HepG2 (cell line): ENCODE measurements at regions not wholly inside any gene's neighbourhood (a gene's known extent, or its start where the extent isn't known, plus 50 kb on each side); places are given as distances from the start of the nearest gene placed in this dataset.
A peak's percentile ranks its signal among the peaks of the same experiment; 100 is the strongest.

Source experiments
- ATAC-seq: fragments of 200-7000 bp; cut with Tn5 transposase; 3 replicates; pipeline ENCODE4 v1.9.1; 2020; ENCODE audit warnings: mild to moderate bottlenecking, moderate library complexity
- BruUV-seq: library from RNA; stranded (reverse); fragments of 400-500 nt; replicated peaks from 2 replicates; lab custom pipeline; 2021; lab: Mats Ljungman, UMichigan
- CTCF ChIA-PET: fragments of 300-600 bp; formaldehyde crosslinking; extraction: SDS; loops from one replicate; lab custom pipeline; 2021; ENCODE audit warnings: low total read pairs, inconsistent platforms, low intra/inter-chr PET ratio; lab: Yijun Ruan, JAX
- POLR2A ChIA-PET: fragments of 350-600 bp; sonication (Branson Sonifier 250); formaldehyde crosslinking; loops from one replicate; lab custom pipeline; 2020; ENCODE audit warnings: antibody characterized with exemption, inconsistent platforms; lab: Yijun Ruan, JAX
- DNase-seq: peaks from one replicate; pipeline ENCODE4 v3.0.0-alpha.2; 2015; ENCODE audit warnings: low spot score
- FAIRE-seq: peaks from 3 replicates; lab custom pipeline; 2011; peaks lifted over from hg19 to GRCh38; lab: Jason Lieb, UNC
- H2AFZ ChIP-seq: one replicate; pipeline ENCODE4 v1.6.1; 2011; ENCODE audit warnings: low read length, inconsistent platforms
- H3K27ac ChIP-seq: fragments of 300-600 bp; 3 replicates; pipeline ENCODE4 v1.8.0; 2011; ENCODE audit warnings: mixed run types, mild to moderate bottlenecking, mixed read lengths, low read length, inconsistent platforms; ENCODE audit not compliant: insufficient read depth; ENCODE audit errors: extremely low read length
- H3K27me3 ChIP-seq, 2 experiments: fragments of 200-600 bp in 1 of 2; 2 replicates in 1 of 2; 3 replicates in 1 of 2; pipeline versions ENCODE4 v1.6.0 to v1.8.0; 2011; ENCODE audit warnings: low read length in 2 of 2, mild to moderate bottlenecking in 2 of 2, moderate library complexity in 2 of 2, inconsistent platforms in 1 of 2; ENCODE audit not compliant: insufficient read depth in 2 of 2, control insufficient read depth in 1 of 2
- H3K36me3 ChIP-seq, 2 experiments: fragments of 200-600 bp in 1 of 2; replicated peaks in 1 of 2; 2 replicates in 1 of 2; 3 replicates in 1 of 2; pipeline versions ENCODE4 v1.5.1 to v1.8.0; 2011; ENCODE audit warnings: low read length in 2 of 2, inconsistent platforms in 1 of 2; ENCODE audit not compliant: insufficient read depth in 2 of 2, control insufficient read depth in 1 of 2
- H3K4me1 ChIP-seq: 2 replicates; pipeline ENCODE4 v1.5.1; 2012; ENCODE audit warnings: low read length, inconsistent platforms; ENCODE audit not compliant: insufficient read depth
- H3K4me2 ChIP-seq: 2 replicates; pipeline ENCODE4 v1.6.0; 2011; ENCODE audit warnings: low read depth, low read length, inconsistent platforms
- H3K4me3 ChIP-seq, 3 experiments: fragments of 200-600 bp in 1 of 3; sonication (generic), shearing (Covaris generic) in 1 of 3; replicated peaks in 1 of 3; 2 replicates each; pipeline ENCODE4 v1.5.1; 2011 to 2016; ENCODE audit warnings: low read length in 3 of 3, inconsistent platforms in 2 of 3, low read depth in 2 of 3, mild to moderate bottlenecking in 2 of 3, control low read depth in 1 of 3, mixed read lengths in 1 of 3; ENCODE audit not compliant: insufficient read depth in 1 of 3
- H3K79me2 ChIP-seq: one replicate; pipeline ENCODE4 v1.6.1; 2011; ENCODE audit warnings: low read length, inconsistent platforms; ENCODE audit not compliant: insufficient read depth
- H3K9ac ChIP-seq: 2 replicates; pipeline ENCODE4 v1.6.0; 2011; ENCODE audit warnings: mild to moderate bottlenecking, low read depth, low read length, inconsistent platforms; ENCODE audit not compliant: insufficient read depth
- H3K9me3 ChIP-seq: 2 replicates; pipeline ENCODE4 v1.5.1; 2012; ENCODE audit warnings: mild to moderate bottlenecking, low read length
- H4K20me1 ChIP-seq: 2 replicates; pipeline ENCODE4 v1.6.0; 2011; ENCODE audit warnings: inconsistent platforms, mild to moderate bottlenecking, low read length, moderate library complexity; ENCODE audit not compliant: insufficient read depth
- AHR ChIP-seq: IDR thresholded peaks from 2 replicates; pipeline ENCODE4 v1.6.1; 2018; ENCODE audit warnings: missing genetic modification reagents, missing compliant biosample characterization
- DR1 ChIP-seq: sonication (generic); formaldehyde crosslinking; IDR thresholded peaks from 2 replicates; pipeline ENCODE4 v1.8.0; 2021; ENCODE audit warnings: mild to moderate bottlenecking, missing genetic modification reagents, inconsistent platforms
- FOXA3 ChIP-seq: IDR thresholded peaks from 2 replicates; pipeline ENCODE4 v1.6.1; 2016; ENCODE audit warnings: missing genetic modification reagents, missing compliant biosample characterization
- HCFC1 ChIP-seq: fragments of 150-350 bp; IDR thresholded peaks from 2 replicates; pipeline ENCODE4 v1.6.1; 2014; ENCODE audit warnings: low read depth, low read length
- KMT2B ChIP-seq: IDR thresholded peaks from 2 replicates; pipeline ENCODE4 v1.6.1; 2016; ENCODE audit warnings: missing genetic modification reagents, missing compliant biosample characterization
- MED13 ChIP-seq: sonication (generic); formaldehyde crosslinking; IDR thresholded peaks from 2 replicates; pipeline ENCODE4 v1.5.0; 2020; ENCODE audit warnings: missing genetic modification reagents
- NRL ChIP-seq: sonication (generic); formaldehyde crosslinking; IDR thresholded peaks from 2 replicates; pipeline ENCODE4 v1.5.0; 2020; ENCODE audit warnings: missing genetic modification reagents, mild to moderate bottlenecking, moderate library complexity, borderline replicate concordance
- RBM22 ChIP-seq: fragments of 200-400 bp; formaldehyde crosslinking; optimal IDR thresholded peaks from 2 replicates; pipeline ENCODE3; 2017; ENCODE audit warnings: mild to moderate bottlenecking, low read length, moderate library complexity
- RXRA ChIP-seq: sonication (generic); formaldehyde crosslinking; IDR thresholded peaks from 2 replicates; pipeline ENCODE4 v1.5.1; 2020; ENCODE audit warnings: missing genetic modification reagents
- SALL1 ChIP-seq: sonication (generic); formaldehyde crosslinking; IDR thresholded peaks from 2 replicates; pipeline ENCODE4 v1.8.0; 2022; ENCODE audit warnings: mild to moderate bottlenecking, missing genetic modification reagents
- SMAD1 ChIP-seq: sonication (generic); formaldehyde crosslinking; IDR thresholded peaks from 2 replicates; pipeline ENCODE4 v1.4.0; 2020; ENCODE audit warnings: missing genetic modification reagents, low read depth, mild to moderate bottlenecking, borderline replicate concordance
- TAF15 ChIP-seq: fragments of 200-400 bp; formaldehyde crosslinking; IDR thresholded peaks from one replicate; pipeline ENCODE4 v1.6.1; 2018; ENCODE audit warnings: mild to moderate bottlenecking, low read depth, low read length; ENCODE audit not compliant: poor library complexity, severe bottlenecking
- ZBTB38 ChIP-seq: sonication (generic); formaldehyde crosslinking; IDR thresholded peaks from 2 replicates; pipeline ENCODE4 v1.5.1; 2020; ENCODE audit warnings: mild to moderate bottlenecking, missing genetic modification reagents
- ZNF350 ChIP-seq: sonication (generic); formaldehyde crosslinking; IDR thresholded peaks from 2 replicates; pipeline ENCODE4 v1.4.0; 2020; ENCODE audit warnings: mild to moderate bottlenecking, low read depth, missing genetic modification reagents, borderline replicate concordance
- WGBS: methylation state at CpG from one replicate; pipeline ENCODE4 v1.1.6; 2017; ENCODE audit warnings: low lambda C conversion rate; 5-methylcytosine and 5-hydroxymethylcytosine counted together
- in situ Hi-C: cut with HindIII; loops from 2 replicates; pipeline ENCODE4 v1.10.0; 2017; ENCODE audit warnings: low pct_unique_long_range_greater_than_20kb; ENCODE audit not compliant: extremely low pct_ligation_motif_present
- intact Hi-C: fragments of 100-400 bp; cut with micrococcal nuclease; formaldehyde crosslinking; loops from one replicate; pipeline ENCODE4 v1.10.0; 2022; ENCODE audit not compliant: unreplicated experiment
- TF ChIP-seq, protein P1 (sequence below), 2 experiments: sonication (generic) in 1 of 2; formaldehyde crosslinking in 1 of 2; IDR thresholded peaks; 2 replicates each; pipeline versions ENCODE4 v1.6.1 to v1.9.0; 2014 to 2022; ENCODE audit warnings: antibody characterized with exemption in 1 of 2, borderline replicate concordance in 1 of 2, inconsistent platforms in 1 of 2, low read depth in 1 of 2, missing genetic modification reagents in 1 of 2
- TF ChIP-seq, protein P2 (sequence below): sonication (generic); formaldehyde crosslinking; IDR thresholded peaks from 2 replicates; pipeline ENCODE4 v1.5.1; 2020; ENCODE audit warnings: mild to moderate bottlenecking, missing genetic modification reagents, borderline replicate concordance

DNA sequence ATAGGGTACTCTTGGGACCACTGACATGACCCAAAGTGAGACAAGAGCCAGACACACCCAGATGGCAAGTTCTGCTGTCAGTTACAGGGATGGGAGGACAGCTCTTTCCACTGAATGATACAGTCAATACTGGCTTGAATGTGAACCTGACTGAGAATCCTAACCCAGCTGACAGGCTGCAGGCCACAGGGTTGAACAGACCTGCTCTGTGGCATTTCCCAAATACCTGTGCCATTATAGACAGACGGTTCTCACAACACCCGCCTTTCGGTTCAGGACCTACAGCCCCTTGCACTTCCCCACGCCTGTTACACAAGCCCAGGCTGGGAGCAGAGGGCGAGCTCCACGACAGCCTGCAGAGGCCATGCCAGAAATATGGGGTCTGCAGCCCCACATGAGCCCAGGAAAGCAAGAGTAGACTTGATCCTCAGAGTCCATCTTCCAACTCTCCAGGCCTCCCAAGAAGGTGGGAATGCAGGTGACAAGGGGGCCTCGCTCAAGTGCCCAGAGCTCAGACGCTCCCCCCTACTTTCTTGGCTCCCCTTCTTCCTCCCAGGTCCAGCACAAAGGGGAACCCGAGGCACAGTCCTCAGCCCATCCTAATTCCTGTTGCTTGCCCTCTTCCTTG is 314.3 kb downstream of the SOX9 start:
- Histone ChIP-seq H2AFZ (no peak overlapping the region), H3K36me3 (no peaks in the 10 kb centered on the region), H3K9me3 (no peaks in the 10 kb centered on the region), H3K27me3 (no peaks in the 10 kb centered on the region), H3K27ac (no peak overlapping the region), H3K79me2 (peaks cover 94% of the 10 kb centered on the region), H3K4me1 (peaks cover 96% of the 10 kb centered on the region), H3K4me2 (0 out of 2 replicates have a peak overlapping the region, but pooled peaks have one; percentile 14), H3K4me3 (no peak overlapping the region), H3K9ac (peak overlapping the region; percentile 9; the same call in 1 of the 2 replicates), H4K20me1 (no peaks in the 10 kb centered on the region)
- intact Hi-C loops (no loop called here), in situ Hi-C loops (no loop called here)
- ChIA-PET CTCF (no interaction called here), POLR2A (interaction anchor here (0.8 to 1.7 kb wide), 9 partner anchors 10 to 315 kb away, joined by 3 to 8 read pairs (median 4); partner anchors contain the start of gene SOX9)
- DNase-seq = no peak
- FAIRE-seq = no peak
- 84% methylated on average over 9 of the region's 9 CpGs for WGBS
- BruUV-seq = no TSS peak
- ATAC-seq = peak; percentile 39
- 0 out of 2 replicates have a peak, but pooled peaks have one; percentile 27 for TF ChIP-seq RXRA (CRISPR knock-in tag)
- TF ChIP-seq NRL (CRISPR knock-in tag) = 0 out of 2 replicates have a peak, but pooled peaks have one; percentile 44
- TF ChIP-seq SMAD1 (CRISPR knock-in tag) = 0 out of 2 replicates have a peak, but pooled peaks have one; percentile 26
- TF ChIP-seq, protein P1, sequence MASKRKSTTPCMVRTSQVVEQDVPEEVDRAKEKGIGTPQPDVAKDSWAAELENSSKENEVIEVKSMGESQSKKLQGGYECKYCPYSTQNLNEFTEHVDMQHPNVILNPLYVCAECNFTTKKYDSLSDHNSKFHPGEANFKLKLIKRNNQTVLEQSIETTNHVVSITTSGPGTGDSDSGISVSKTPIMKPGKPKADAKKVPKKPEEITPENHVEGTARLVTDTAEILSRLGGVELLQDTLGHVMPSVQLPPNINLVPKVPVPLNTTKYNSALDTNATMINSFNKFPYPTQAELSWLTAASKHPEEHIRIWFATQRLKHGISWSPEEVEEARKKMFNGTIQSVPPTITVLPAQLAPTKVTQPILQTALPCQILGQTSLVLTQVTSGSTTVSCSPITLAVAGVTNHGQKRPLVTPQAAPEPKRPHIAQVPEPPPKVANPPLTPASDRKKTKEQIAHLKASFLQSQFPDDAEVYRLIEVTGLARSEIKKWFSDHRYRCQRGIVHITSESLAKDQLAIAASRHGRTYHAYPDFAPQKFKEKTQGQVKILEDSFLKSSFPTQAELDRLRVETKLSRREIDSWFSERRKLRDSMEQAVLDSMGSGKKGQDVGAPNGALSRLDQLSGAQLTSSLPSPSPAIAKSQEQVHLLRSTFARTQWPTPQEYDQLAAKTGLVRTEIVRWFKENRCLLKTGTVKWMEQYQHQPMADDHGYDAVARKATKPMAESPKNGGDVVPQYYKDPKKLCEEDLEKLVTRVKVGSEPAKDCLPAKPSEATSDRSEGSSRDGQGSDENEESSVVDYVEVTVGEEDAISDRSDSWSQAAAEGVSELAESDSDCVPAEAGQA (IDR thresholded peaks at IDR 0.05; ENCODE audit: low read depth) = 0 out of 2 replicates have a peak, but pooled peaks have one; percentile 28
- TF ChIP-seq, protein P1 (CRISPR knock-in tag; IDR thresholded peaks at IDR 0.05; ENCODE audit: borderline replicate concordance) = no peak
- no peak for TF ChIP-seq KMT2B
- TF ChIP-seq, protein P2, sequence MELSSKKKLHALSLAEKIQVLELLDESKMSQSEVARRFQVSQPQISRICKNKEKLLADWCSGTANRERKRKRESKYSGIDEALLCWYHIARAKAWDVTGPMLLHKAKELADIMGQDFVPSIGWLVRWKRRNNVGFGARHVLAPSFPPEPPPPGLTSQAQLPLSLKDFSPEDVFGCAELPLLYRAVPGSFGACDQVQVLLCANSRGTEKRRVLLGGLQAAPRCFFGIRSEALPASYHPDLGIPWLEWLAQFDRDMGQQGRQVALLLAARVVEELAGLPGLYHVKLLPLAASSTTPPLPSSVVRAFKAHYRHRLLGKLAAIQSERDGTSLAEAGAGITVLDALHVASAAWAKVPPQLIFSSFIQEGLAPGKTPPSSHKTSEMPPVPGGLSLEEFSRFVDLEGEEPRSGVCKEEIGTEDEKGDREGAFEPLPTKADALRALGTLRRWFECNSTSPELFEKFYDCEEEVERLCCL = no peak
- TF ChIP-seq ZBTB38 (CRISPR knock-in tag) = peak; percentile 67; the same call in 1 of the 2 replicates
- TF ChIP-seq ZNF350 (CRISPR knock-in tag) = peak; percentile 50; the same call in 1 of the 2 replicates
- TF ChIP-seq FOXA3 (CRISPR knock-in tag) = 0 out of 2 replicates have a peak, but pooled peaks have one; percentile 8
- TF ChIP-seq HCFC1 = no peak
- no peak for TF ChIP-seq TAF15
- peak; percentile 84 for TF ChIP-seq RBM22
- TF ChIP-seq SALL1 (CRISPR knock-in tag) = peak; percentile 16; the same call in 1 of the 2 replicates
- no peak for TF ChIP-seq MED13 (CRISPR knock-in tag)
- peak; percentile 52; the same call in 1 of the 2 replicates for TF ChIP-seq AHR
- no peak for TF ChIP-seq DR1
